Suppressor macrophage (primary cell): ENCODE measurements at regions not wholly inside any gene's neighbourhood (a gene's known extent, or its start where the extent isn't known, plus 50 kb on each side); places are given as distances from the start of the nearest gene placed in this dataset.
"Not testable (repeated sequence)": the region's sequence is repeated elsewhere in the genome, so short reads cannot be mapped to it uniquely, and the experiment has no call there.

Experiments used
- DNase-seq, 4 experiments: peaks; one replicate each; pipeline ENCODE4 v3.0.0-alpha.2; 2020 to 2022

GRCh38 chr5:62190173-62190572 lies 115.8 kb upstream of the KIF2A start:
- peak in 1 of 4 experiments; percentile 1 for DNase-seq

- DNase-seq, result no peak
Measured at GRCh38 chr5:62190931-62191330, 115.1 kb upstream of the KIF2A start.

- DNase-seq, result no peak
Measured at GRCh38 chr5:62192958-62193357, 113.0 kb upstream of the KIF2A start.

GRCh38 chr5:62196532-62196931 lies 109.5 kb upstream of the KIF2A start:
- not testable (repeated sequence) for DNase-seq

- DNase-seq, result no peak
Measured at GRCh38 chr5:62197697-62198096, 108.3 kb upstream of the KIF2A start.

GRCh38 chr5:62198421-62198820 lies 107.6 kb upstream of the KIF2A start:
- no peak for DNase-seq

- peak in 2 of 4 experiments; percentile 5 to 16 for DNase-seq
Measured at GRCh38 chr5:62199792-62200716, 106.0 kb upstream of the KIF2A start.

- DNase-seq, result no peak
Measured at GRCh38 chr5:62206150-62206829, 99.7 kb upstream of the KIF2A start.

GRCh38 chr5:62208218-62208852 lies 97.7 kb upstream of the KIF2A start:
- DNase-seq, result no peak

- DNase-seq, result no peak
Measured at GRCh38 chr5:62211405-62211804, 94.6 kb upstream of the KIF2A start.

- DNase-seq, result no peak
Measured at GRCh38 chr5:62212648-62213047, 93.4 kb upstream of the KIF2A start.

GRCh38 chr5:62214701-62215100 lies 91.3 kb upstream of the KIF2A start:
- no peak for DNase-seq

- not testable (repeated sequence) for DNase-seq
Measured at GRCh38 chr5:62216603-62217002, 89.4 kb upstream of the KIF2A start.

GRCh38 chr5:62217095-62217494 lies 88.9 kb upstream of the KIF2A start:
- DNase-seq, result not testable (repeated sequence)

- DNase-seq, result not testable (repeated sequence)
Measured at GRCh38 chr5:62218860-62219259, 87.1 kb upstream of the KIF2A start.

GRCh38 chr5:62221881-62222280 lies 84.1 kb upstream of the KIF2A start:
- not testable (repeated sequence) for DNase-seq

GRCh38 chr5:62222305-62222704 lies 83.7 kb upstream of the KIF2A start:
- not testable (repeated sequence) for DNase-seq

GRCh38 chr5:62223312-62223670 lies 82.7 kb upstream of the KIF2A start:
- DNase-seq, result not testable (repeated sequence)

- DNase-seq, result peak in 2 of 4 experiments; percentile 16 to 43
Measured at GRCh38 chr5:62224987-62225601, 80.9 kb upstream of the KIF2A start.

GRCh38 chr5:62230876-62231388 lies 75.1 kb upstream of the KIF2A start:
- DNase-seq, result peak; percentile 17 to 64 (median 42)

- DNase-seq, result peak; percentile 32 to 62 (median 58)
Measured at GRCh38 chr5:62231576-62231975, 74.4 kb upstream of the KIF2A start.

GRCh38 chr5:62232218-62232617 lies 73.8 kb upstream of the KIF2A start:
- peak in 1 of 4 experiments; percentile 9 for DNase-seq
